ENCODE measurements at regions not wholly inside any gene's neighbourhood (a gene's known extent, or its start where the extent isn't known, plus 50 kb on each side); places are given as distances from the start of the nearest gene placed in this dataset.

- Histone ChIP-seq H3K27ac (ENCODE audit: low read depth, low read length) (no peak overlapping the region), H3K4me1 (ENCODE audit: insufficient read depth, low read length) (no peaks in the 10 kb centered on the region), H3K9me3 (ENCODE audit: low read length) (peaks cover 3% of the 10 kb centered on the region), H3K27me3 (ENCODE audit: insufficient read depth, low read length, poor library complexity, severe bottlenecking) (no peaks in the 10 kb centered on the region), H3K36me3 (ENCODE audit: insufficient read depth, low read length) (no peaks in the 10 kb centered on the region), H3K4me3 (ENCODE audit: low read length) (no peak overlapping the region)
- Mint-ChIP-seq H3K27ac (no peak overlapping the region), H3K4me3 (no peak overlapping the region), H3K36me3 (no peaks in the 10 kb centered on the region), H3K27me3 (no peaks in the 10 kb centered on the region), H3K4me1 (no peaks in the 10 kb centered on the region), H3K9me3 (peaks cover 0 to 6% (median 0%) of the 10 kb centered on the region in 5 donors)
- CTCF ChIA-PET: no interaction called here
- POLR2A ChIA-PET: no interaction called here
- DNase-seq: no peak
These were observed 289.4 kb downstream of the ANKRD50 start for GRCh38 chr4:124423160-124423559.

- no peaks in the 10 kb centered on the region for H3K27me3 ChIP-seq (ENCODE audit: insufficient read depth, low read length, poor library complexity, severe bottlenecking)
- H3K9me3 Mint-ChIP-seq: peaks cover 0 to 11% (median 0%) of the 10 kb centered on the region in 5 donors
- no peaks in the 10 kb centered on the region for H3K4me1 ChIP-seq (ENCODE audit: insufficient read depth, low read length)
- no peak overlapping the region for H3K4me3 Mint-ChIP-seq
- H3K36me3 Mint-ChIP-seq: no peaks in the 10 kb centered on the region
- H3K4me3 ChIP-seq (ENCODE audit: low read length): no peak overlapping the region
- ChIA-PET POLR2A (no interaction called here), CTCF (no interaction called here)
- H3K9me3 ChIP-seq (ENCODE audit: low read length): peaks cover 3% of the 10 kb centered on the region
- no peak overlapping the region for H3K27ac Mint-ChIP-seq
- no peaks in the 10 kb centered on the region for H3K36me3 ChIP-seq (ENCODE audit: insufficient read depth, low read length)
- H3K27me3 Mint-ChIP-seq: no peaks in the 10 kb centered on the region
- H3K27ac ChIP-seq (ENCODE audit: low read depth, low read length): no peak overlapping the region
- H3K4me1 Mint-ChIP-seq: no peaks in the 10 kb centered on the region
- DNase-seq: no peak
These were observed 286.3 kb downstream of the ANKRD50 start for GRCh38 chr4:124426279-124426678.

- Histone ChIP-seq H3K27me3 (ENCODE audit: insufficient read depth, low read length, poor library complexity, severe bottlenecking) (no peaks in the 10 kb centered on the region), H3K36me3 (ENCODE audit: insufficient read depth, low read length) (no peaks in the 10 kb centered on the region), H3K9me3 (ENCODE audit: low read length) (peaks cover 3% of the 10 kb centered on the region), H3K4me1 (ENCODE audit: insufficient read depth, low read length) (no peaks in the 10 kb centered on the region), H3K27ac (ENCODE audit: low read depth, low read length) (no peak overlapping the region), H3K4me3 (ENCODE audit: low read length) (no peak overlapping the region)
- Mint-ChIP-seq H3K4me3 (no peak overlapping the region), H3K4me1 (no peaks in the 10 kb centered on the region), H3K27ac (no peak overlapping the region), H3K9me3 (peaks cover 0 to 14% (median 0%) of the 10 kb centered on the region in 5 donors), H3K27me3 (no peaks in the 10 kb centered on the region), H3K36me3 (no peaks in the 10 kb centered on the region)
- POLR2A ChIA-PET: no interaction called here
- DNase-seq: no peak
- CTCF ChIA-PET: no interaction called here
These were observed 285.3 kb downstream of the ANKRD50 start for GRCh38 chr4:124427095-124427767.

GRCh38 chr4:124428648-124429047 is 283.9 kb downstream of the ANKRD50 start:
- no peaks in the 10 kb centered on the region for H3K36me3 Mint-ChIP-seq
- Histone ChIP-seq H3K4me3 (ENCODE audit: low read length) (no peak overlapping the region), H3K27ac (ENCODE audit: low read depth, low read length) (no peak overlapping the region), H3K36me3 (ENCODE audit: insufficient read depth, low read length) (no peaks in the 10 kb centered on the region), H3K4me1 (ENCODE audit: insufficient read depth, low read length) (no peaks in the 10 kb centered on the region), H3K27me3 (ENCODE audit: insufficient read depth, low read length, poor library complexity, severe bottlenecking) (no peaks in the 10 kb centered on the region), H3K9me3 (ENCODE audit: low read length) (no peaks in the 10 kb centered on the region)
- no peak for DNase-seq
- H3K4me3 Mint-ChIP-seq: no peak overlapping the region
- CTCF ChIA-PET: no interaction called here
- peaks cover 0 to 12% (median 0%) of the 10 kb centered on the region in 5 donors for H3K9me3 Mint-ChIP-seq
- no peaks in the 10 kb centered on the region for H3K4me1 Mint-ChIP-seq
- POLR2A ChIA-PET: no interaction called here
- H3K27ac Mint-ChIP-seq: no peak overlapping the region
- no peaks in the 10 kb centered on the region for H3K27me3 Mint-ChIP-seq

- POLR2A ChIA-PET: no interaction called here
- no peaks in the 10 kb centered on the region for H3K36me3 Mint-ChIP-seq
These were observed 282.7 kb downstream of the ANKRD50 start for GRCh38 chr4:124429746-124430250.

GRCh38 chr4:124431653-124432192 is 280.8 kb downstream of the ANKRD50 start:
- Mint-ChIP-seq H3K4me1 (no peaks in the 10 kb centered on the region), H3K27ac (no peak overlapping the region), H3K27me3 (no peaks in the 10 kb centered on the region), H3K9me3 (peaks cover 0 to 12% (median 0%) of the 10 kb centered on the region in 5 donors), H3K36me3 (no peaks in the 10 kb centered on the region), H3K4me3 (no peak overlapping the region)
- Histone ChIP-seq H3K9me3 (ENCODE audit: low read length) (no peaks in the 10 kb centered on the region), H3K4me1 (ENCODE audit: insufficient read depth, low read length) (no peaks in the 10 kb centered on the region), H3K27me3 (ENCODE audit: insufficient read depth, low read length, poor library complexity, severe bottlenecking) (no peaks in the 10 kb centered on the region), H3K27ac (ENCODE audit: low read depth, low read length) (no peak overlapping the region), H3K4me3 (ENCODE audit: low read length) (no peak overlapping the region), H3K36me3 (ENCODE audit: insufficient read depth, low read length) (no peaks in the 10 kb centered on the region)
- no peak for DNase-seq
- CTCF ChIA-PET: no interaction called here
- POLR2A ChIA-PET: no interaction called here

More at GRCh38 chr4:124429746-124430250, 282.7 kb downstream of the ANKRD50 start:
- Mint-ChIP-seq H3K4me1 (no peaks in the 10 kb centered on the region), H3K4me3 (no peak overlapping the region), H3K9me3 (peaks cover 0 to 12% (median 0%) of the 10 kb centered on the region in 5 donors), H3K27me3 (no peaks in the 10 kb centered on the region), H3K27ac (no peak overlapping the region)
- no peaks in the 10 kb centered on the region for H3K27me3 ChIP-seq (ENCODE audit: insufficient read depth, low read length, poor library complexity, severe bottlenecking)
- no peak overlapping the region for H3K4me3 ChIP-seq (ENCODE audit: low read length)
- CTCF ChIA-PET: no interaction called here
- H3K9me3 ChIP-seq (ENCODE audit: low read length): no peaks in the 10 kb centered on the region
- DNase-seq: no peak
- no peaks in the 10 kb centered on the region for H3K4me1 ChIP-seq (ENCODE audit: insufficient read depth, low read length)
- H3K27ac ChIP-seq (ENCODE audit: low read depth, low read length): no peak overlapping the region
- no peaks in the 10 kb centered on the region for H3K36me3 ChIP-seq (ENCODE audit: insufficient read depth, low read length)

- H3K27ac Mint-ChIP-seq: no peak overlapping the region
- Histone ChIP-seq H3K4me3 (ENCODE audit: low read length) (no peak overlapping the region), H3K9me3 (ENCODE audit: low read length) (no peaks in the 10 kb centered on the region), H3K36me3 (ENCODE audit: insufficient read depth, low read length) (no peaks in the 10 kb centered on the region), H3K27ac (ENCODE audit: low read depth, low read length) (no peak overlapping the region), H3K4me1 (ENCODE audit: insufficient read depth, low read length) (no peaks in the 10 kb centered on the region), H3K27me3 (ENCODE audit: insufficient read depth, low read length, poor library complexity, severe bottlenecking) (no peaks in the 10 kb centered on the region)
- H3K27me3 Mint-ChIP-seq: no peaks in the 10 kb centered on the region
- H3K36me3 Mint-ChIP-seq: no peaks in the 10 kb centered on the region
- ChIA-PET POLR2A (no interaction called here), CTCF (no interaction called here)
- DNase-seq: no peak
- no peak overlapping the region for H3K4me3 Mint-ChIP-seq
- H3K4me1 Mint-ChIP-seq: no peaks in the 10 kb centered on the region
- peaks cover 0 to 12% (median 0%) of the 10 kb centered on the region in 5 donors for H3K9me3 Mint-ChIP-seq
These were observed 280.0 kb downstream of the ANKRD50 start for GRCh38 chr4:124432500-124432899.

GRCh38 chr4:124433044-124433443 is 279.5 kb downstream of the ANKRD50 start:
- Histone ChIP-seq H3K27me3 (ENCODE audit: insufficient read depth, low read length, poor library complexity, severe bottlenecking) (no peaks in the 10 kb centered on the region), H3K36me3 (ENCODE audit: insufficient read depth, low read length) (no peaks in the 10 kb centered on the region), H3K9me3 (ENCODE audit: low read length) (no peaks in the 10 kb centered on the region), H3K4me1 (ENCODE audit: insufficient read depth, low read length) (no peaks in the 10 kb centered on the region), H3K27ac (ENCODE audit: low read depth, low read length) (no peak overlapping the region), H3K4me3 (ENCODE audit: low read length) (no peak overlapping the region)
- CTCF ChIA-PET: no interaction called here
- Mint-ChIP-seq H3K27ac (no peak overlapping the region), H3K27me3 (no peaks in the 10 kb centered on the region), H3K9me3 (peaks cover 0 to 12% (median 0%) of the 10 kb centered on the region in 5 donors), H3K4me3 (no peak overlapping the region), H3K4me1 (no peaks in the 10 kb centered on the region), H3K36me3 (no peaks in the 10 kb centered on the region)
- POLR2A ChIA-PET: no interaction called here
- DNase-seq: no peak
